GM19023 (cell line): ENCODE measurements at regions not wholly inside any gene's neighbourhood (a gene's known extent, or its start where the extent isn't known, plus 50 kb on each side); places are given as distances from the start of the nearest gene placed in this dataset.
"Not testable (repeated sequence)": the region's sequence is repeated elsewhere in the genome, so short reads cannot be mapped to it uniquely, and the experiment has no call there.

ENCODE experiments used
- ATAC-seq: cut with Tn5 transposase; IDR thresholded peaks from one replicate; pipeline ENCODE4 v1.9.1; 2021; ENCODE audit warnings: mild to moderate bottlenecking, moderate library complexity; ENCODE audit not compliant: unreplicated experiment

GRCh38 chr4:13922873-13923645 is 295.5 kb upstream of the BOD1L1 start:
- no peak for ATAC-seq

- ATAC-seq, result not testable (repeated sequence)
Observed at GRCh38 chr4:13924900-13925299, 297.4 kb upstream of the BOD1L1 start.

DNA sequence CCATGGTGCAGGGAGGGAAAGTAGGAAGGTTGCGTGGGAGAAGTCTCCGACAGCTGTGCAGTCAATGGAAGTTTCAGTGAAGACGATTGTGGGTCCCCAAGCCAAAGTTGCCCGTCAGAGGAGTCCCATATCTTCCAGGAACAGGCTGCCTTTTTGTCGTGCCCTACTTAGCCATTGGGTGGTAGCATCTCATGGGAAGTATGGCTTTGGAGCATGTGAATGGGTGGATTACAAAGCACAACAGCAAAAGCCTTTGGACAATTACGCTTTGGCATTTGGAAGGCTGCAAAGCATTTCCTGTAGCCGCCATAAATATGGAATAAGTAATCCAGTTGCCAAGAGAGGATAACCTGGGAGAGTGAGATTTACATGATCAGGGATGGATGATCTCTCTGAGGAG is 300.7 kb upstream of the BOD1L1 start:
- ATAC-seq, result no peak

DNA sequence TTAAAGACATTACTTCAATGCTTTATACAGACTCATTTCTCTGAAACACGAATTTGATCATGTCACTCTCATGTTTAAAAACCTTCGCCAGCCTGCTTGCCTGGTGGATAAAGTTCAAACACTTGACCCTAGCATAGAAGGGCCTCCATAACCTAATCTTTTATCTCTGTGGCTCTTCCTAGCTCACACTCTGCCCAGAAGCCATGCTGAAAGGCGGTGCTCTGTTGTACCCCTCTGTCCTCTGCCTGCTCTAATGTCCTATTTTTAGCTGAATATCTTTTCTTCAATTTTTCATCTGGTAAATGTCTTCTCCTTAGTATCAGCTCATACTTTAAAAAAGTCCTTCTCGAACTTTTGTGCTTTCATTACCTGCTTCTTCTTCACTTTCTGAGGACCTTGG is 302.6 kb upstream of the BOD1L1 start:
- no peak for ATAC-seq

DNA sequence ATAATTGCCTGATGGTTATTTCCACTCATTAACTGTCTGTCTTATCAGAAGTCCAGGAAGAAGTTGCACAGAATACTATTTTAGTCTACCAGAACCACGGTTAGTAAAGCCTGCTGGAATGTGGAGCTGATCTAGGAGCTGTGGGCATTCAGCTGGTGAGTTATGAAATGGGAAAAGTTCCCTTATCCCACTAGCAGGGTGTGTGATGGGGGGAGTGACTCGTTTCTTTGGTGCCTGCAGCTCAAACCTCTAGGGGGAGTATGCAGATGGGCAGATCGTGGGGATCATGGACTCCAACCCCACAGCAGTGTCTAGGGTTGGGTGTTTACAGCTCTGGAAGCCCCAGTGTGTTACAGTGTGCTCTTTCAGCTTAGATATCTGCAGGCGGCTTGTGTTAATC is 305.7 kb upstream of the BOD1L1 start:
- no peak for ATAC-seq

DNA sequence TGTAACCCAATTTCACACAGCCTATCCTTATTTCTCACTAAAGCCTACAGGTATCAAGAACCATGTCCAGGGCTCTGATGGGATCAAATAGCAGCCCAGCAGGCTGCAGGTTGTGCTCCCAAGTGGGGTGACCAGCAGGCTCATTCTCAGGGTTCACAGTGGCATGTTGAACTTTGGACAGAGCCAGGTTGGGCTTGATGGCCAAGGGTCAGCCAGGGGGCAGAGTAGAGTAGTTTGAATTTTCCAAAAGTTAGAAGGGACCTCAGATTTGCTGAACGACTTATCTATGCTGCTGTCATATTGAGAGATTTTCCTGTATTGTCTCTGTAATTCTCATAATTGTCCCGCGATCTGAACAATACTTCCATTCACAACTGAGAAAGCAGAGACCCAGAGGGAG is 310.8 kb upstream of the BOD1L1 start:
- ATAC-seq, result no peak

DNA sequence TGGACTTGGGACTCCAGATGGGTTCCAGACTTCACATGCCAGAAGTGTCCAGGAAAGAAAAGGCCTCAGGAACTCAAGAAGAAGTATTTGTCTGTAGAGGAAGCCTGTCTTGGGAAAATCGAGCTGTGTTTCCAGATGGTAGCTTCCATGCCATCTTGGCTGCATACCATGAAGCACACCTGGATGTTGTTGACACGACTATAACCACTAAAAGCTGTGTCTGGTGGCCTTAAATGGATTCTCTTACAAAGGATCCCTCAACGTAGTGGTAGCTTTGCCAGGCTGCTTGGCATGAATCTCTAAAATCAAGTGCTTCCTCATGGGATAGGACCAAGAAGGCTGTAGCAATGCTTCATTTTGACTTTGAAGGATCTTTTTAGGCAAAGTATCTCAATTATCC is 313.4 kb upstream of the BOD1L1 start:
- ATAC-seq, result no peak

GRCh38 chr4:13942977-13943376 is 315.5 kb upstream of the BOD1L1 start:
- no peak for ATAC-seq

- no peak for ATAC-seq
Observed at GRCh38 chr4:13944095-13944511, 316.6 kb upstream of the BOD1L1 start.

GRCh38 chr4:13947921-13948320 is 320.4 kb upstream of the BOD1L1 start:
- ATAC-seq, result no peak

DNA sequence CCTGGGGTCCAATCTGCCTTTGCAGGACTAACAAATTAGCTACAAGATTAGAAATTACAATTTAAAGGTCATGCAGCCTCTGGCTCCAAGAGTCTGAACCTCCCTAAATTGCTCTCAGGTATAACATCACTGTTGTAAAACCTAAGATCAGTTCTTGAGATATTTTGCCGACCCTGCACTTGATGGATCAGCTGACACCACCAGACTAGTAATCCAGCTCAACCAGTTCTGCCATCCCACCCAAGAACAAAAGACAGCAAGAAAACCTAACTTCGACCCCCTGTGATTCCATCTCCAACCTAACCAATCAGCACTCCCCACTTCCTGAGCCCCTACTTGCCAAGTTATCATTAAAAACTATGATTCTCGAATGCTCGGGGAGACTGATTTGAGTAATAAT is 323.0 kb upstream of the BOD1L1 start:
- no peak for ATAC-seq

GRCh38 chr4:13953083-13953482 is 325.6 kb upstream of the BOD1L1 start:
- ATAC-seq, result no peak

DNA sequence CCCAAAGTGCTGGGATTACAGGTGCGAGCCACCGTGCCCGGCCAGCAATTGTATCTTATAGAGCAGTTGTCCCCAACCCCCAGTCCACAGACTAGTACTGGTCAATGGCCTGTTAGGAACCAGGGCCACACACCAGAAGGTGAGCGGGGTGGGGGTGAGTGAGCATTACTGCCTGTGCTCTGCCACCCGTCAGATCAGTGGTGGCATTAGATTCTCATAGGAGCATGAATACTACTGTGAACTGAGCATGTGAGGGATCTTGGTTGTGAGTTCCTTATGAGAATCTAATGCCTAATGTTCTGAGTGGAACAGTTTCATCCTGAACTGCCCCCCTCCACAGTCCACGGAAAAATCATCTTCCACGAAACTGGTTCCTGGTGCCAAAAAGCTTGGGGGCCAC is 328.0 kb upstream of the BOD1L1 start:
- ATAC-seq, result no peak

- ATAC-seq, result no peak
Observed at GRCh38 chr4:13956947-13957346, 329.4 kb upstream of the BOD1L1 start.

GRCh38 chr4:13957871-13958270 is 330.3 kb upstream of the BOD1L1 start:
- ATAC-seq, result no peak

DNA sequence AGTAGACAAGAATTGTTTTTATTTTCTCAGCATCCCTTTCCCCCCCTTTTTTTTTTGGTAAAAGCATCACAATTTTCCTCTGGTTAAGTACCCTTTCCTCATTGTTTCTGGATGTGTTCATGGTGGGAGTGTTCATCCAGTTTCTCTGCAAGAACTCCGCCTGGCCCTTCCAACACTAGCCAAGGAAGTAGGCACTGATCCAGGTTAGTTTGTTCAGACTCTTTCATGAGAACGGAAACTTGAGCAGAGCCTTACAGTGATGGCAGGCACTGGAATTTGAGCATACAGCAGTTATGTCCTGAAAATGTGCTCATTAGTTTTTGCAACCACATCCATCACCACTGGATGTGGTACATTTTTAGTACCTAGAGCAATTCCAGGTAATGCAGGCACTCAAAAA is 336.1 kb upstream of the BOD1L1 start:
- ATAC-seq, result no peak

DNA sequence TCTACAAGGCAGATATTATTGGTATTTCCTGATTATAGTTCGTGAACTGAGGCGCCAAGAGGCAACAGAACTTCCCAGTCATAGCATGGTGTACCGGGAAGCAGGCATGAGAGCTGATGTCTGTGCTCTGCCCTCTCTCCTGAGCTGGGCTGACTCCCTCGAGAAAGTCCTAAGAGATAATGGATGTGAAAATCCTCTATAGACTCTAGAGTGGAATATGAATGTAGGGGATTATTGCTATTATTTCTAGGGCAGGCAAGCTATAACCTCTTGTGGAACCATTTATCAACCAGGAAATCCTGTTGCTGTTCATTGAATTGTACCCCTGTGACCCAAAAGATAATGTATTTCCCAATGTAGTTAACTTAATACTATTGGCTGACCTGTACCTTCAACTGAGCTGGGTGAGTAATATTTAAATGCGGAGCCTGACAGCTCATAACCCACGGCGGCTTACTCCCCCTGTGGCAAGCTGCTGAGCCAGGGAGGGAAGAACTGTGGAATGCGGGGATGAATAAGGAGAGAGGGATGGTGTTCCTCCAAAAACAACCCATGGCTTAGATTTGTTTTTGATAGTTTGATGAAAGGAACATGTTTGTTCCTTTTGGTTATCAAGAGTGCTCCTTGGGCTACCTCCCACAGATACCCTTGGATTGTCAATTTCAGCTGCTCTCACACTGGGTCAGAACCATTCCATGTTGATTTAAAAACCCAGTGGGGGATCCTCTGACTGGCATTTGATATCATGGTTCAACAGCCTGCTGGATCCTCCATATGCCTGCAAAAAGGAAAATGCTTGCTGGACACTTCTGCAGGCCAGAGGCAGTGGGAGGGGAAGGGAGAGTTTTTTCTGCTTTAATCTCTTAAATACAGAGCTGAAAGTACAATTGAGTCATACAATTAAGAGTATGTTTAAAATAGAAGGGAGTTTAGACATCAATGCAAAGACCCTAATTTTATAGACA is 339.0 kb upstream of the BOD1L1 start:
- no peak for ATAC-seq

- no peak for ATAC-seq
Observed at GRCh38 chr4:13968723-13969122, 341.2 kb upstream of the BOD1L1 start.

DNA sequence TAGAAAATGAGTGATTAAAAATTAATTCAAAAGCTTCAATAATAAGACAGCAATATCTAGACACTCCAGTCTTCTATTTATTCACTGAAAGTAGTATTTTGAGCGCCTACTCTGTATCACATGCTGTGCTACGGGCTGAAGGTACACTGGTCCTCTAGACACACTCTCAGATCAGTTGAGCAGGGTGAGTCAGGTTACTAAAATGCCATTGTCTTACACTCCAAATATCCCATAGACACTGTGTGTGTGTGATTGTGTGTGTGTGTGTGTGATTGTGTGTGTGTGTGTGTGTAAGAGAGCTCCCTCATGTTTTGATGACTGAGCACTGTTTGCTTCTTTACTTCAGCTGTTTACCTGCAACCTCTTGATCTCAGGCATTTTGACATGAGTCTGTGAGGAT is 342.8 kb upstream of the BOD1L1 start:
- no peak for ATAC-seq

GRCh38 chr4:13977746-13978145 is 350.2 kb upstream of the BOD1L1 start:
- no peak for ATAC-seq

GRCh38 chr4:13980317-13981310 is 353.1 kb upstream of the BOD1L1 start:
- no peak for ATAC-seq
